HepG2 (cell line): ENCODE measurements at regions not wholly inside any gene's neighbourhood (a gene's known extent, or its start where the extent isn't known, plus 50 kb on each side); places are given as distances from the start of the nearest gene placed in this dataset.

Experiments
- ATAC-seq: fragments of 200-7000 bp; cut with Tn5 transposase; 3 replicates; pipeline ENCODE4 v1.9.1; 2020; ENCODE audit warnings: mild to moderate bottlenecking, moderate library complexity
- BruUV-seq: library from RNA; stranded (reverse); fragments of 400-500 nt; replicated peaks from 2 replicates; lab custom pipeline; 2021; lab: Mats Ljungman, UMichigan
- CTCF ChIA-PET: fragments of 300-600 bp; formaldehyde crosslinking; extraction: SDS; loops from one replicate; lab custom pipeline; 2021; ENCODE audit warnings: low total read pairs, inconsistent platforms, low intra/inter-chr PET ratio; lab: Yijun Ruan, JAX
- POLR2A ChIA-PET: fragments of 350-600 bp; sonication (Branson Sonifier 250); formaldehyde crosslinking; loops from one replicate; lab custom pipeline; 2020; ENCODE audit warnings: antibody characterized with exemption, inconsistent platforms; lab: Yijun Ruan, JAX
- DNase-seq: peaks from one replicate; pipeline ENCODE4 v3.0.0-alpha.2; 2015; ENCODE audit warnings: low spot score
- FAIRE-seq: peaks from 3 replicates; lab custom pipeline; 2011; peaks lifted over from hg19 to GRCh38; lab: Jason Lieb, UNC
- H2AFZ ChIP-seq: one replicate; pipeline ENCODE4 v1.6.1; 2011; ENCODE audit warnings: low read length, inconsistent platforms
- H3K27ac ChIP-seq: fragments of 300-600 bp; 3 replicates; pipeline ENCODE4 v1.8.0; 2011; ENCODE audit warnings: mixed run types, mild to moderate bottlenecking, mixed read lengths, low read length, inconsistent platforms; ENCODE audit not compliant: insufficient read depth; ENCODE audit errors: extremely low read length
- H3K27me3 ChIP-seq, 2 experiments: fragments of 200-600 bp in 1 of 2; 2 replicates in 1 of 2; 3 replicates in 1 of 2; pipeline versions ENCODE4 v1.6.0 to v1.8.0; 2011; ENCODE audit warnings: low read length in 2 of 2, mild to moderate bottlenecking in 2 of 2, moderate library complexity in 2 of 2, inconsistent platforms in 1 of 2; ENCODE audit not compliant: insufficient read depth in 2 of 2, control insufficient read depth in 1 of 2
- H3K36me3 ChIP-seq, 2 experiments: fragments of 200-600 bp in 1 of 2; replicated peaks in 1 of 2; 2 replicates in 1 of 2; 3 replicates in 1 of 2; pipeline versions ENCODE4 v1.5.1 to v1.8.0; 2011; ENCODE audit warnings: low read length in 2 of 2, inconsistent platforms in 1 of 2; ENCODE audit not compliant: insufficient read depth in 2 of 2, control insufficient read depth in 1 of 2
- H3K4me1 ChIP-seq: 2 replicates; pipeline ENCODE4 v1.5.1; 2012; ENCODE audit warnings: low read length, inconsistent platforms; ENCODE audit not compliant: insufficient read depth
- H3K4me2 ChIP-seq: 2 replicates; pipeline ENCODE4 v1.6.0; 2011; ENCODE audit warnings: low read depth, low read length, inconsistent platforms
- H3K4me3 ChIP-seq, 3 experiments: fragments of 200-600 bp in 1 of 3; sonication (generic), shearing (Covaris generic) in 1 of 3; replicated peaks in 1 of 3; 2 replicates each; pipeline ENCODE4 v1.5.1; 2011 to 2016; ENCODE audit warnings: low read length in 3 of 3, inconsistent platforms in 2 of 3, low read depth in 2 of 3, mild to moderate bottlenecking in 2 of 3, control low read depth in 1 of 3, mixed read lengths in 1 of 3; ENCODE audit not compliant: insufficient read depth in 1 of 3
- H3K79me2 ChIP-seq: one replicate; pipeline ENCODE4 v1.6.1; 2011; ENCODE audit warnings: low read length, inconsistent platforms; ENCODE audit not compliant: insufficient read depth
- H3K9ac ChIP-seq: 2 replicates; pipeline ENCODE4 v1.6.0; 2011; ENCODE audit warnings: mild to moderate bottlenecking, low read depth, low read length, inconsistent platforms; ENCODE audit not compliant: insufficient read depth
- H3K9me3 ChIP-seq: 2 replicates; pipeline ENCODE4 v1.5.1; 2012; ENCODE audit warnings: mild to moderate bottlenecking, low read length
- H4K20me1 ChIP-seq: 2 replicates; pipeline ENCODE4 v1.6.0; 2011; ENCODE audit warnings: inconsistent platforms, mild to moderate bottlenecking, low read length, moderate library complexity; ENCODE audit not compliant: insufficient read depth
- NFIC ChIP-seq: IDR thresholded peaks from 2 replicates; pipeline ENCODE4 v1.6.1; 2012; ENCODE audit warnings: mild to moderate bottlenecking, low read length, inconsistent platforms
- NFYC ChIP-seq: IDR thresholded peaks from 2 replicates; pipeline ENCODE4 v1.6.1; 2016; ENCODE audit warnings: missing genetic modification reagents, missing compliant biosample characterization
- PREB ChIP-seq: sonication (generic); formaldehyde crosslinking; IDR thresholded peaks from 2 replicates; pipeline ENCODE4 v1.4.0; 2020; ENCODE audit warnings: missing genetic modification reagents
- RELA ChIP-seq: sonication (generic); formaldehyde crosslinking; IDR thresholded peaks from 2 replicates; pipeline ENCODE4 v1.4.0; 2020; ENCODE audit warnings: missing genetic modification reagents
- SNAPC4 ChIP-seq: sonication (generic); formaldehyde crosslinking; IDR thresholded peaks from 2 replicates; pipeline ENCODE4 v1.4.0; 2020; ENCODE audit warnings: mild to moderate bottlenecking, missing genetic modification reagents
- ZFX ChIP-seq: sonication (generic); formaldehyde crosslinking; IDR thresholded peaks from 2 replicates; pipeline ENCODE4 v1.4.0; 2020; ENCODE audit warnings: mild to moderate bottlenecking, low read depth, missing genetic modification reagents, moderate library complexity
- ZNF335 ChIP-seq: sonication (generic); formaldehyde crosslinking; IDR thresholded peaks from 2 replicates; pipeline ENCODE4 v1.4.0; 2020; ENCODE audit warnings: missing genetic modification reagents
- WGBS: methylation state at CpG from one replicate; pipeline ENCODE4 v1.1.6; 2017; ENCODE audit warnings: low lambda C conversion rate; 5-methylcytosine and 5-hydroxymethylcytosine counted together
- in situ Hi-C: cut with HindIII; loops from 2 replicates; pipeline ENCODE4 v1.10.0; 2017; ENCODE audit warnings: low pct_unique_long_range_greater_than_20kb; ENCODE audit not compliant: extremely low pct_ligation_motif_present
- intact Hi-C: fragments of 100-400 bp; cut with micrococcal nuclease; formaldehyde crosslinking; loops from one replicate; pipeline ENCODE4 v1.10.0; 2022; ENCODE audit not compliant: unreplicated experiment
- TF ChIP-seq, protein P1 (sequence below): sonication (generic); formaldehyde crosslinking; IDR thresholded peaks from 2 replicates; pipeline ENCODE4 v1.5.0; 2020; ENCODE audit warnings: missing genetic modification reagents
- TF ChIP-seq, protein P2 (sequence below), 2 experiments: IDR thresholded peaks; 2 replicates each; pipeline ENCODE4 v1.6.1; 2011 to 2012; ENCODE audit warnings: low read length in 2 of 2, borderline replicate concordance in 1 of 2, low read depth in 1 of 2, mild to moderate bottlenecking in 1 of 2, moderate library complexity in 1 of 2
- TF ChIP-seq, protein P3 (sequence below): sonication (generic); formaldehyde crosslinking; IDR thresholded peaks from 2 replicates; pipeline ENCODE4 v1.4.0; 2020; ENCODE audit warnings: mild to moderate bottlenecking, missing genetic modification reagents, borderline replicate concordance

GRCh38 chr4:31261632-31262031 is 541.5 kb downstream of the PCDH7 start:
- H3K27ac ChIP-seq = no peak overlapping the region
- TF ChIP-seq, protein P1, sequence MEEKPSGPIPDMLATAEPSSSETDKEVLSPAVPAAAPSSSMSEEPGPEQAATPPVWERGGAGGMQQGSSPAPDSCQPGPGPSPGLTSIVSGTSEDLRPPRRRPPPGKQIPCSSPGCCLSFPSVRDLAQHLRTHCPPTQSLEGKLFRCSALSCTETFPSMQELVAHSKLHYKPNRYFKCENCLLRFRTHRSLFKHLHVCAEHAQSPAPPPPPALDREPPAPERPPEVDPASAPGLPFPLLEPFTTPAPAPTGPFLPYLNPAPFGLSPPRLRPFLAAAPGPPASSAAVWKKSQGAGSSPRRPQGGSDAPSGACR (CRISPR knock-in tag) = no peak
- TF ChIP-seq NFYC (no peak), SNAPC4 (CRISPR knock-in tag) (no peak), PREB (CRISPR knock-in tag) (no peak), ZFX (CRISPR knock-in tag) (no peak), ZNF335 (CRISPR knock-in tag) (no peak), NFIC (no peak), RELA (CRISPR knock-in tag) (no peak)
- TF ChIP-seq, protein P2, sequence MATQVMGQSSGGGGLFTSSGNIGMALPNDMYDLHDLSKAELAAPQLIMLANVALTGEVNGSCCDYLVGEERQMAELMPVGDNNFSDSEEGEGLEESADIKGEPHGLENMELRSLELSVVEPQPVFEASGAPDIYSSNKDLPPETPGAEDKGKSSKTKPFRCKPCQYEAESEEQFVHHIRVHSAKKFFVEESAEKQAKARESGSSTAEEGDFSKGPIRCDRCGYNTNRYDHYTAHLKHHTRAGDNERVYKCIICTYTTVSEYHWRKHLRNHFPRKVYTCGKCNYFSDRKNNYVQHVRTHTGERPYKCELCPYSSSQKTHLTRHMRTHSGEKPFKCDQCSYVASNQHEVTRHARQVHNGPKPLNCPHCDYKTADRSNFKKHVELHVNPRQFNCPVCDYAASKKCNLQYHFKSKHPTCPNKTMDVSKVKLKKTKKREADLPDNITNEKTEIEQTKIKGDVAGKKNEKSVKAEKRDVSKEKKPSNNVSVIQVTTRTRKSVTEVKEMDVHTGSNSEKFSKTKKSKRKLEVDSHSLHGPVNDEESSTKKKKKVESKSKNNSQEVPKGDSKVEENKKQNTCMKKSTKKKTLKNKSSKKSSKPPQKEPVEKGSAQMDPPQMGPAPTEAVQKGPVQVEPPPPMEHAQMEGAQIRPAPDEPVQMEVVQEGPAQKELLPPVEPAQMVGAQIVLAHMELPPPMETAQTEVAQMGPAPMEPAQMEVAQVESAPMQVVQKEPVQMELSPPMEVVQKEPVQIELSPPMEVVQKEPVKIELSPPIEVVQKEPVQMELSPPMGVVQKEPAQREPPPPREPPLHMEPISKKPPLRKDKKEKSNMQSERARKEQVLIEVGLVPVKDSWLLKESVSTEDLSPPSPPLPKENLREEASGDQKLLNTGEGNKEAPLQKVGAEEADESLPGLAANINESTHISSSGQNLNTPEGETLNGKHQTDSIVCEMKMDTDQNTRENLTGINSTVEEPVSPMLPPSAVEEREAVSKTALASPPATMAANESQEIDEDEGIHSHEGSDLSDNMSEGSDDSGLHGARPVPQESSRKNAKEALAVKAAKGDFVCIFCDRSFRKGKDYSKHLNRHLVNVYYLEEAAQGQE (IDR thresholded peaks at IDR 0.05; ENCODE audit: borderline replicate concordance in 1 of 2, low read depth in 1 of 2, low read length in 2 of 2) = no peak
- TF ChIP-seq, protein P3, sequence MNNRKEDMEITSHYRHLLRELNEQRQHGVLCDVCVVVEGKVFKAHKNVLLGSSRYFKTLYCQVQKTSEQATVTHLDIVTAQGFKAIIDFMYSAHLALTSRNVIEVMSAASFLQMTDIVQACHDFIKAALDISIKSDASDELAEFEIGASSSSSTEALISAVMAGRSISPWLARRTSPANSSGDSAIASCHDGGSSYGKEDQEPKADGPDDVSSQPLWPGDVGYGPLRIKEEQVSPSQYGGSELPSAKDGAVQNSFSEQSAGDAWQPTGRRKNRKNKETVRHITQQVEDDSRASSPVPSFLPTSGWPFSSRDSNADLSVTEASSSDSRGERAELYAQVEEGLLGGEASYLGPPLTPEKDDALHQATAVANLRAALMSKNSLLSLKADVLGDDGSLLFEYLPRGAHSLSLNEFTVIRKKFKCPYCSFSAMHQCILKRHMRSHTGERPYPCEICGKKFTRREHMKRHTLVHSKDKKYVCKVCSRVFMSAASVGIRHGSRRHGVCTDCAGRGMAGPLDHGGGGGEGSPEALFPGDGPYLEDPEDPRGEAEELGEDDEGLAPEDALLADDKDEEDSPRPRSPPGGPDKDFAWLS (CRISPR knock-in tag) = no peak

More at GRCh38 chr4:31261632-31262031, 541.5 kb downstream of the PCDH7 start:
- CTCF ChIA-PET = no interaction called here
- no peak overlapping the region for H3K9ac ChIP-seq
- POLR2A ChIA-PET = no interaction called here
- no peaks in the 10 kb centered on the region for H3K4me1 ChIP-seq
- no TSS peak for BruUV-seq
- H4K20me1 ChIP-seq = no peaks in the 10 kb centered on the region
- ATAC-seq = no peak
- no peaks in the 10 kb centered on the region for H3K27me3 ChIP-seq
- H3K79me2 ChIP-seq = no peaks in the 10 kb centered on the region
- no peaks in the 10 kb centered on the region for H3K36me3 ChIP-seq
- no peak overlapping the region for H3K4me3 ChIP-seq
- DNase-seq = no peak
- no peak overlapping the region for H3K4me2 ChIP-seq
- no peak overlapping the region for H2AFZ ChIP-seq
- intact Hi-C loops = no loop called here
- H3K9me3 ChIP-seq = peaks cover 18% of the 10 kb centered on the region
- WGBS = 0% methylated on average over 2 of the region's 2 CpGs
- no peak for FAIRE-seq
- in situ Hi-C loops = no loop called here
